Natural killer cell (primary cell): ENCODE measurements at regions not wholly inside any gene's neighbourhood (a gene's known extent, or its start where the extent isn't known, plus 50 kb on each side); places are given as distances from the start of the nearest gene placed in this dataset.

ENCODE experiments used
- ATAC-seq, 3 donors: fragments of 150-1000 bp in 2 of 3; fragments of 200-7000 bp in 1 of 3; cut with Tn5 transposase; 1 replicate in 1 of 3; 2 replicates in 2 of 3; pipeline ENCODE4 v1.10.0; 2021; ENCODE audit warnings: mild to moderate bottlenecking in 2 of 3, moderate library complexity in 2 of 3
- DNase-seq, 2 donors: peaks; one replicate each; pipeline versions ENCODE4 v3.0.0 to v3.0.0-alpha.2; 2013 to 2021; ENCODE audit warnings: mixed read lengths in 1 of 2
- H3K27ac ChIP-seq: one replicate; pipeline ENCODE4 v1.5.1; 2013; ENCODE audit warnings: mild to moderate bottlenecking, low read length
- H3K27me3 ChIP-seq: one replicate; pipeline ENCODE4 v1.6.1; 2013; ENCODE audit warnings: low read length; ENCODE audit not compliant: control insufficient read depth, insufficient read depth
- H3K36me3 ChIP-seq: one replicate; pipeline ENCODE4 v1.6.1; 2013; ENCODE audit warnings: low read length; ENCODE audit not compliant: control insufficient read depth, insufficient read depth
- H3K4me1 ChIP-seq: one replicate; pipeline ENCODE4 v1.6.1; 2013; ENCODE audit warnings: low read length; ENCODE audit not compliant: control insufficient read depth, insufficient read depth
- H3K4me3 ChIP-seq: one replicate; pipeline ENCODE4 v1.5.1; 2013; ENCODE audit warnings: low read length
- H3K9me3 ChIP-seq: one replicate; pipeline ENCODE4 v1.6.1; 2013; ENCODE audit warnings: low read length; ENCODE audit not compliant: control insufficient read depth, insufficient read depth
- H3K27ac Mint-ChIP-seq, 2 donors: one replicate each; pipeline ENCODE4 v1.8.0; 2022; ENCODE audit warnings: mild to moderate bottlenecking in 2 of 2, mixed read lengths in 2 of 2, moderate library complexity in 1 of 2
- H3K27me3 Mint-ChIP-seq, 2 donors: one replicate each; pipeline ENCODE4 v1.8.0; 2022; ENCODE audit warnings: low read depth in 2 of 2, mixed read lengths in 2 of 2
- H3K36me3 Mint-ChIP-seq: one replicate; pipeline ENCODE4 v1.8.0; 2022; ENCODE audit warnings: mixed read lengths
- H3K4me1 Mint-ChIP-seq, 2 donors: one replicate each; pipeline ENCODE4 v1.8.0; 2022; ENCODE audit warnings: mixed read lengths in 2 of 2
- H3K4me3 Mint-ChIP-seq: one replicate; pipeline ENCODE4 v1.8.0; 2022; ENCODE audit warnings: mild to moderate bottlenecking, moderate library complexity, mixed read lengths
- H3K9me3 Mint-ChIP-seq, 2 donors: one replicate each; pipeline ENCODE4 v1.8.0; 2022; ENCODE audit warnings: mixed read lengths in 2 of 2
- CTCF ChIP-seq: fragments of 200-600 bp; IDR thresholded peaks from one replicate; pipeline ENCODE4 v1.8.0; 2022; ENCODE audit warnings: antibody characterized with exemption
- WGBS: methylation state at CpG from one replicate; pipeline ENCODE4 v1.1.7; 2013; ENCODE audit warnings: missing lambda C conversion rate; ENCODE audit not compliant: insufficient coverage; 5-methylcytosine and 5-hydroxymethylcytosine counted together
- intact Hi-C: fragments of 100-400 bp; cut with micrococcal nuclease; formaldehyde crosslinking; loops from one replicate; pipeline ENCODE4 v1.14.2; 2022

DNA sequence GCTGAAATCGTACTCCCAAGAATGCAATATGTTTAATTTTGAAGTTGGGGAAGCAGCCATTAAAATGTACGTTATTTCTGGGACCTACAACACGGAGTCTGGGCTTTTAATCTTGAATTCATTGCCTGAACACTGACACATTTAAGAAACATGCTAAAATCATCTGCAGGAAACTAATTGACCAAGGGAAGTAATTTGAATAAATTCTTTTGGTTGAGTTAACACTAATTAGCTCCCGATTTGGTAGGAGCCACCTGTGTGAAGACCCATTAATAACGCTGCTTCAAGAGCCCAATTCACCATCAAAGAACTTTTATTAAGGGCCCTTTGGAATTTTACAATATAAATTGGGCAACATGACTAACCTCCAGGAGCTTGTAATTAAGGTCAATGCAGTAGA, 309.2 kb downstream of the RAB28 start:
- intact Hi-C loops: no loop called here
- WGBS: 81% methylated on average over 5 of the region's 5 CpGs

DNA sequence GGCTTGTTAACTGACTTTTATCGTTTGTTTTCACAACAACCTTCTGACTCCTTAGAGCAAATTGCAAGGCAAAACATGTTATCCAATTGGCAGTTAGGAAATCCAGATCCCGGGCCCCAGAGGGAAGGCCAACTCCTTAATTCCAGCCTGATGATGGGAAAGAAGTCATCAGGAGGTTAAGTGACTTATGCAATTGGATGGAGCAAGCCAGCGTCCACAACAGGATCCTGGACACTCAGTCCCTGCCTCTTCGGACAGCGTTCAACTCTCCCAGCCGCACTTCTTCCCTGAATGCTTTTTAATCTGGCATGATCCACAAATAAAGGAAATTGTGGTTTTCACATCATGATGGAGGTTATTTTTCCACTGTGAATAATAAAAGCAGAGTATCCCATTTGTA, 310.1 kb downstream of the RAB28 start:
- TF ChIP-seq CTCF: no peak
- Mint-ChIP-seq H3K4me3 (no peak overlapping the region), H3K9me3 (peaks cover 12% of the 10 kb centered on the region in 2 donors), H3K27me3 (no peaks in the 10 kb centered on the region), H3K27ac (no peak overlapping the region), H3K36me3 (no peaks in the 10 kb centered on the region), H3K4me1 (no peaks in the 10 kb centered on the region)
- H3K27me3 ChIP-seq: no peaks in the 10 kb centered on the region
- no peak overlapping the region for H3K27ac ChIP-seq
- DNase-seq (no peak), ATAC-seq (no peak)
- no peaks in the 10 kb centered on the region for H3K36me3 ChIP-seq
- peaks cover 4% of the 10 kb centered on the region for H3K9me3 ChIP-seq
- WGBS: 89% methylated on average over 6 of the region's 6 CpGs
- no peak overlapping the region for H3K4me3 ChIP-seq
- no peaks in the 10 kb centered on the region for H3K4me1 ChIP-seq
- intact Hi-C loops: no loop called here

More for the DNA sequence above, 309.2 kb downstream of the RAB28 start:
- Histone ChIP-seq H3K9me3 (peaks cover 8% of the 10 kb centered on the region), H3K27ac (no peak overlapping the region), H3K4me1 (no peaks in the 10 kb centered on the region), H3K36me3 (no peaks in the 10 kb centered on the region), H3K4me3 (no peak overlapping the region), H3K27me3 (no peaks in the 10 kb centered on the region)
- ATAC-seq: no peak
- Mint-ChIP-seq H3K36me3 (peaks cover under 1% of the 10 kb centered on the region), H3K27ac (no peak overlapping the region), H3K9me3 (peaks cover 8 to 12% of the 10 kb centered on the region in 2 donors), H3K27me3 (no peaks in the 10 kb centered on the region), H3K4me3 (no peak overlapping the region), H3K4me1 (no peaks in the 10 kb centered on the region)
- no peak for DNase-seq
- TF ChIP-seq CTCF: no peak

GRCh38 chr4:13171292-13172057, 312.7 kb downstream of the RAB28 start:
- no peak overlapping the region for H3K27ac ChIP-seq
- H3K27me3 ChIP-seq: no peaks in the 10 kb centered on the region
- H3K4me1 Mint-ChIP-seq: no peaks in the 10 kb centered on the region
- intact Hi-C loops: no loop called here
- no peaks in the 10 kb centered on the region for H3K27me3 Mint-ChIP-seq
- no peaks in the 10 kb centered on the region for H3K4me1 ChIP-seq
- no peak overlapping the region for H3K4me3 ChIP-seq
- no peaks in the 10 kb centered on the region for H3K36me3 Mint-ChIP-seq
- no peaks in the 10 kb centered on the region for H3K36me3 ChIP-seq
- no peaks in the 10 kb centered on the region for H3K9me3 ChIP-seq
- WGBS: 79% methylated on average over 5 of the region's 5 CpGs
- DNase-seq: no peak
- peaks cover 16 to 21% of the 10 kb centered on the region in 2 donors for H3K9me3 Mint-ChIP-seq
- H3K27ac Mint-ChIP-seq: no peak overlapping the region
- no peak for TF ChIP-seq CTCF
- H3K4me3 Mint-ChIP-seq: no peak overlapping the region
- ATAC-seq: no peak
